Endothelial cell of umbilical vein (primary cell): ENCODE measurements at regions not wholly inside any gene's neighbourhood (a gene's known extent, or its start where the extent isn't known, plus 50 kb on each side); places are given as distances from the start of the nearest gene placed in this dataset.

ENCODE experiments used
- CTCF ChIP-seq, 2 donors: IDR thresholded peaks; 1 replicate in 1 of 2; 2 replicates in 1 of 2; pipeline ENCODE4 v1.5.1; 2011; ENCODE audit warnings: low read length in 2 of 2, mild to moderate bottlenecking in 2 of 2, moderate library complexity in 2 of 2, control low read depth in 1 of 2, inconsistent platforms in 1 of 2, low read depth in 1 of 2; ENCODE audit not compliant: insufficient read depth in 1 of 2; ENCODE audit errors: extremely low read depth in 1 of 2
- EZH2 ChIP-seq: IDR thresholded peaks from 2 replicates; pipeline ENCODE4 v1.6.1; 2012; ENCODE audit warnings: borderline replicate concordance, low read depth, mild to moderate bottlenecking, moderate library complexity, low read length, inconsistent platforms; ENCODE audit not compliant: severe bottlenecking
- FOS ChIP-seq: IDR thresholded peaks from 2 replicates; pipeline ENCODE4 v1.6.1; 2011; ENCODE audit warnings: mild to moderate bottlenecking, low read length, moderate library complexity, borderline replicate concordance; ENCODE audit not compliant: insufficient read depth
- MAX ChIP-seq: IDR thresholded peaks from 2 replicates; pipeline ENCODE4 v1.6.1; 2011; ENCODE audit not compliant: insufficient read depth, insufficient read length
- MYC ChIP-seq: IDR thresholded peaks from one replicate; pipeline ENCODE4 v1.6.1; 2011; ENCODE audit warnings: mild to moderate bottlenecking, low read depth, low read length
- POLR2A ChIP-seq: IDR thresholded peaks from 2 replicates; pipeline ENCODE4 v1.6.1; 2012; ENCODE audit warnings: low read depth, mild to moderate bottlenecking, control low read depth, low read length
- POLR2AphosphoS5 ChIP-seq: IDR thresholded peaks from 2 replicates; pipeline ENCODE4 v1.6.1; 2012; ENCODE audit warnings: low read depth, mild to moderate bottlenecking, control low read depth, low read length, moderate library complexity; ENCODE audit not compliant: insufficient read depth

DNA sequence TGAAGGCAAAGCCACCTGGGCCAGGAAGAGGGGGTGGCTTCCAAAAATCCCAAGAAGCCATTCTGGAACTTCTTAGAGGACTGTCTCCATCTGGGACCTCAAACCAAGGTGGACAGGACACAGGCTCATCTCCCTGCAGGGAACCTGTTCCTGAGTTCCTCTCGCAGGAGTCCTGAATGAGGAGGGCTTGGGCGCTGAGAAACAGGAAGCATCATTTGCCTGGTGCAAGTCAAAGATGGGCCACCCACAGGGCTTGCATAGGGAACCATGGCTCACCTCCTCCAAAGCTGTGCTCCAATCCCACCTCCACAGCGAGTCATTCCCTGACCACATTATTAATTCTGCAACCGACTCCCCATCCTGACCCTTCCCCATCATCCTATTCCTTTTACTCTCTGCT, 55.0 kb upstream of the RPL38 start:
- TF ChIP-seq CTCF (IDR thresholded peaks at IDR 0.05; ENCODE audit: extremely low read depth in 1 of 2, insufficient read depth in 1 of 2, low read depth in 1 of 2, low read length in 2 of 2) (no peak), POLR2A (no peak), EZH2 (no peak), POLR2AphosphoS5 (no peak), MAX (no peak), FOS (no peak), MYC (no peak)
